HUES64 (cell line): ENCODE measurements at regions not wholly inside any gene's neighbourhood (a gene's known extent, or its start where the extent isn't known, plus 50 kb on each side); places are given as distances from the start of the nearest gene placed in this dataset.
"Not testable (repeated sequence)": the region's sequence is repeated elsewhere in the genome, so short reads cannot be mapped to it uniquely, and the experiment has no call there.

Experiments used
- H3K27ac ChIP-seq: 2 replicates; pipeline ENCODE4 v1.7.0; 2013; ENCODE audit warnings: low read depth, low read length, inconsistent platforms
- H3K27me3 ChIP-seq: 2 replicates; pipeline ENCODE4 v1.6.1; 2013; ENCODE audit warnings: mild to moderate bottlenecking, low read length; ENCODE audit not compliant: insufficient read depth
- H3K36me3 ChIP-seq: 2 replicates; pipeline ENCODE4 v1.6.1; 2013; ENCODE audit warnings: mild to moderate bottlenecking, low read length; ENCODE audit not compliant: insufficient read depth
- H3K4me1 ChIP-seq: 2 replicates; pipeline ENCODE4 v1.6.1; 2013; ENCODE audit warnings: mild to moderate bottlenecking, low read length, moderate library complexity; ENCODE audit not compliant: insufficient read depth
- H3K4me3 ChIP-seq: 2 replicates; pipeline ENCODE4 v1.5.1; 2013; ENCODE audit warnings: mild to moderate bottlenecking, low read length, moderate library complexity
- H3K9ac ChIP-seq: 2 replicates; pipeline ENCODE4 v1.6.1; 2013; ENCODE audit warnings: mild to moderate bottlenecking, low read depth, low read length
- H3K9me3 ChIP-seq: 2 replicates; pipeline ENCODE4 v1.6.1; 2013; ENCODE audit warnings: low read depth, low read length; ENCODE audit not compliant: insufficient read depth
- WGBS: fragments of 150-250, 120-280 bp; methylation state at CpG from one replicate; pipeline ENCODE4 v1.1.7; 2013; ENCODE audit warnings: missing lambda C conversion rate; 5-methylcytosine and 5-hydroxymethylcytosine counted together

GRCh38 chr12:37546901-37547475 is 769.6 kb upstream of the ALG10B start:
- no peaks in the 10 kb centered on the region for H3K36me3 ChIP-seq
- no peaks in the 10 kb centered on the region for H3K27me3 ChIP-seq
- no peak overlapping the region for H3K27ac ChIP-seq
- no peaks in the 10 kb centered on the region for H3K4me1 ChIP-seq
- no peak overlapping the region for H3K4me3 ChIP-seq
- WGBS, result 83% methylated on average over 20 of the region's 20 CpGs
- peaks cover 91% of the 10 kb centered on the region for H3K9me3 ChIP-seq
- H3K9ac ChIP-seq, result no peak overlapping the region

- H3K36me3 ChIP-seq, result no peaks in the 10 kb centered on the region
- no peaks in the 10 kb centered on the region for H3K4me1 ChIP-seq
- WGBS, result 93% methylated on average over 25 of the region's 25 CpGs
- no peak overlapping the region for H3K27ac ChIP-seq
- H3K9me3 ChIP-seq, result peaks cover 89% of the 10 kb centered on the region
- H3K27me3 ChIP-seq, result no peaks in the 10 kb centered on the region
- H3K4me3 ChIP-seq, result no peak overlapping the region
- no peak overlapping the region for H3K9ac ChIP-seq
These were observed 769.0 kb upstream of the ALG10B start for GRCh38 chr12:37547611-37548010.

- WGBS, result 92% methylated on average over 22 of the region's 25 CpGs
- Histone ChIP-seq H3K36me3 (no peaks in the 10 kb centered on the region), H3K27me3 (no peaks in the 10 kb centered on the region), H3K9ac (no peak overlapping the region), H3K27ac (no peak overlapping the region), H3K9me3 (peaks cover 84% of the 10 kb centered on the region), H3K4me1 (no peaks in the 10 kb centered on the region), H3K4me3 (no peak overlapping the region)
These were observed 768.2 kb upstream of the ALG10B start for GRCh38 chr12:37548266-37548805.

- not testable (repeated sequence) for H3K4me3 ChIP-seq, H3K36me3 ChIP-seq, H3K27me3 ChIP-seq, H3K4me1 ChIP-seq, H3K27ac ChIP-seq, H3K9ac ChIP-seq
- WGBS, result 71% methylated on average over 2 of the region's 4 CpGs
- peaks cover 56% of the 10 kb centered on the region for H3K9me3 ChIP-seq
These were observed 759.6 kb upstream of the ALG10B start for GRCh38 chr12:37556957-37557356.

- no peak overlapping the region for H3K9ac ChIP-seq
- WGBS, result 100% methylated on average over 1 of the region's 2 CpGs
- H3K4me1 ChIP-seq, result no peaks in the 10 kb centered on the region
- H3K4me3 ChIP-seq, result no peak overlapping the region
- H3K27me3 ChIP-seq, result no peaks in the 10 kb centered on the region
- H3K36me3 ChIP-seq, result no peaks in the 10 kb centered on the region
- no peak overlapping the region for H3K27ac ChIP-seq
- H3K9me3 ChIP-seq, result peaks cover 70% of the 10 kb centered on the region
These were observed 751.5 kb upstream of the ALG10B start for GRCh38 chr12:37565112-37565511.

- not testable (repeated sequence) for H3K27me3 ChIP-seq, H3K36me3 ChIP-seq, H3K4me3 ChIP-seq, H3K4me1 ChIP-seq, H3K27ac ChIP-seq, H3K9ac ChIP-seq
- WGBS, result 91% methylated on average over 1 of the region's 2 CpGs
- peaks cover 62% of the 10 kb centered on the region for H3K9me3 ChIP-seq
These were observed 746.0 kb upstream of the ALG10B start for GRCh38 chr12:37570547-37570946.
